HK-2 (cell line): ENCODE measurements at regions not wholly inside any gene's neighbourhood (a gene's known extent, or its start where the extent isn't known, plus 50 kb on each side); places are given as distances from the start of the nearest gene placed in this dataset.
A peak's percentile ranks its signal among the peaks of the same experiment; 100 is the strongest.
"Not testable (repeated sequence)": the region's sequence is repeated elsewhere in the genome, so short reads cannot be mapped to it uniquely, and the experiment has no call there.

Experiments
- DNase-seq: peaks from one replicate; pipeline ENCODE4 v3.0.0-alpha.2; 2018; ENCODE audit not compliant: unreplicated experiment

DNA sequence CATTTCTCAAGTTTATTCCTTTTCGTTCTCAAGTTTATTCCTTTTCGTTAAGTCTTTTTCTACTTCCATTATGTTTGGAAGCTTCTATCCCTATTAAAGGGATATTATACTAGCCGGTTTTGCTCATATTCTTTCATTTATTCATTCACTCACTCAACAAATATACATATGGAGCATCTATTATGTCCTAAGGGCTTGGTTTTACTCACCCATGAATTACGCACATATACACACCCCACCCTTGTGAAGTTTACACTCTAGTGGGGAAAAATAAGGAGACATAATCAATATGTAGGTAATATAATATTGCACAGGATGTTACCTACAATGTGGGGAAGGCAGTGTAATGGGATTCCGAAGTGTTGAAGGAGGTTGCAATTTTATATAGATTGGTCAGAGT, 90.5 kb downstream of the ACTL7B start:
- no peak for DNase-seq

DNA sequence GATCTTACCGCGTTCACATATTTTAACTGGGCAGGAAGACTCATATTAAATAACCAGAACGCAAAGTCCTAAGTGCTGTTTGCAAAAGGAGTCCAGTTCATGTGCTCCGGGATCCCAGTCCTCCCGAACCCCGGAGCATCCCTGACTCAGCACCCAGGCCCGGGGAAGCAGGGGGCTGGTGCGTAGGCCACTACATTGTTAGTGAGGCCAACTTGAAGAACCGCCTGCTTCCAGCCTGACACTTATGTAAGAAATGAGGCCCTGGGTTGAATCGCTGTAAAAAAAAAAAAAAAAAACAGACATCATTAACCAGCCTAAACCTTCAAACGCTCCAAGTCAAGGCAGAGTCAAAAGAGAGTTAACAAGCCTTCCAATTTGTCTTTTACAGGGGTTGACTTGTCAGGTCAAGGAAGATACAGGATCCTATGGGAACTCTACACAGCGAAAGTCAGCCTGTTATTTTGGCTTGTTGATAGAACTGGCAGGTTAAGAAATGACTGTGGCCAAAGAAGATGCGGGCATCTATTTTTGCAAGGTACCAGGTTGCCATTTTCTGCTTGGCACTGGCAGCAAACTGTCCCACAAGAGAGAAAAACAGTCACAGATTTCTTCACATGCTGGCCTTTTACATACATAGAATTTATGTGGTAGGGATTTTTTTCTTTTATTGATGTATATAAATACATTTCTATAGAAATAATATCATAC, 93.3 kb downstream of the ACTL7B start:
- DNase-seq: no peak

DNA sequence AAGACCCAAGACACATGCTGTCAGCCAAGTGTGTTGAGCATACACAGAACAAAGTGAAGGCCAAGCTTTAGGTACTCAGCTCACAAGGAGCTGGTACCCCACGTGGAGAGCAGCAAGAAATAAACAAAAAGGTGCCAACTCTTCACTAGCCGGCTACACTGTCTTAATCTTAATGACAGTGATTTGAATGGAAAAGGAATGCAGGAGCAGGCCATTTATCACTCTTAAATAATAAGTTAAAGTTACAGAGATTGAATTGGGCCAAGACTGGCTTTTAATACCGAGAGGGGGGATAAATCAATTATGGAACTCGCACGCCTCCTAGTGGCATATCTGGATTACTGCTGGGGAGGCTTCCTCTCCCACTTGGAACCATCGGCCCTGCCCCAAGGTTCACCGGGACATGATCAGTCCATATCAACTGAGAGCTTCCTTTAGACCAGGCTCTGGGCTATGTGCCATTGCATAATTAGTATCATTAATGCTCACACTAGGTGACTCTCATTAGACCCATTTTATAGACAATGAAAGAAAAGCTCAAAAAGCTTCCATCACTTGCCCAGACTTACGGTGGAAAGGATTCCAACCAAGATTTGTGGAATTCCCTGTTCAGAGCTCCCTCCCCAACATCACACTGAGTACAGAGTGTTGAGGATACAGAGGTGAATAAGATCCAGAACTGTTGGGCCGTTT, 94.0 kb downstream of the ACTL7B start:
- peak; percentile 49 for DNase-seq

DNA sequence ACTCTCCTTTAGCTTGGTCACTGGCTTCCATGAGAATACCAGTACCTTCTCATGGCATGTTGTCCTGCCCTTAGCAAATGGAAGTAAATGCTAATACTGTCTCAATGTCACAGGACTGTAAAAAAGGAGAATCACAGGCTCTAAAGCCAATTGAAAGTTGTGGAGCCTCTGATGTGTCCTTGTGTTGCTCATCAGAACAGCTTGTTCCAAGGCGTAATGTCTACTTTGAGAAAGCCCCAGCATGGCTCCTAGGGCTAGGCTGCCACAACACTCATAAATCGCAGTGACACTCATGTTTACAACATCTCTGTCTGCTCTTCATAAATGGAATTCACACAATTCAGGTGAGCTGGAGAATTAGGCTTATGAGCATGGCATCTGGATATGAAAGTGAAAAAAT, 94.9 kb downstream of the ACTL7B start:
- DNase-seq: no peak

DNA sequence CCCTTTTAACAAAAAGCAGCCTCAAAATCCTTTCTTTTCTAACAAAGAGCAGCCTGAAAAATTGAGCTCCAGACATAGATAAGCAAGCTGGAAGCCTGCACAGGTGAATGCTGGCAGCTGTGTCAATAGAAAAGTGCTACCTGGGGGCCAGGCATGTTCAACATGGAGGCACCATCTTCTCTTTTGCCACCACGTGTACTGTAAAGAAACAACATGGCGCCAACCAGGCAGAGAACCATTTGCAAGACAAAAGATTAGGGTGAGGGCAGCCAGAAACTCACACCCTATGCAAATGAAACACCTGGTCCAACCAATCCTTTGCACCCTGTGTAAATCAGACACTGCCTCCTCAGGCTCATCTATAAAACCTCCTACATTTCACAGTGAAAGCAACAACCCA, 96.0 kb downstream of the ACTL7B start:
- DNase-seq: no peak

DNA sequence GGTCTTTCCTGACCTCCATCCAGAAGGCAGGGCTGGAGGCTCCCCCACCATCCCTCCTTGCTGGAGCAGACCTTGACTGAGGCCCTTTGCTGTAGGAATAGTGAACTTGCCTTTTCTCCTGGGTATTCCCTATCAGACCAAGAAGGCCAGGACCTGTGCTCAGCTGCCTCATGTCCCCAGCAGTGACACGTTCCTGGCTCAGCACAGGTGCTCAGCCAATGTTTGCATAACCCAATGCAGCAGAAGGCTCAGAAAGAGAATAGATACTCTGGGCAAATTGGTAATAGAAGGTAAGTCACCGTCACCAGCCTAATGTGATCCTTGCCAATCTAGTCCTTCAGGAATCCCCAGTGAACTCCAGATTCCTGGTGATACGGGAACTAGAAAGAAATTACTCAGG, 96.4 kb downstream of the ACTL7B start:
- DNase-seq: no peak

DNA sequence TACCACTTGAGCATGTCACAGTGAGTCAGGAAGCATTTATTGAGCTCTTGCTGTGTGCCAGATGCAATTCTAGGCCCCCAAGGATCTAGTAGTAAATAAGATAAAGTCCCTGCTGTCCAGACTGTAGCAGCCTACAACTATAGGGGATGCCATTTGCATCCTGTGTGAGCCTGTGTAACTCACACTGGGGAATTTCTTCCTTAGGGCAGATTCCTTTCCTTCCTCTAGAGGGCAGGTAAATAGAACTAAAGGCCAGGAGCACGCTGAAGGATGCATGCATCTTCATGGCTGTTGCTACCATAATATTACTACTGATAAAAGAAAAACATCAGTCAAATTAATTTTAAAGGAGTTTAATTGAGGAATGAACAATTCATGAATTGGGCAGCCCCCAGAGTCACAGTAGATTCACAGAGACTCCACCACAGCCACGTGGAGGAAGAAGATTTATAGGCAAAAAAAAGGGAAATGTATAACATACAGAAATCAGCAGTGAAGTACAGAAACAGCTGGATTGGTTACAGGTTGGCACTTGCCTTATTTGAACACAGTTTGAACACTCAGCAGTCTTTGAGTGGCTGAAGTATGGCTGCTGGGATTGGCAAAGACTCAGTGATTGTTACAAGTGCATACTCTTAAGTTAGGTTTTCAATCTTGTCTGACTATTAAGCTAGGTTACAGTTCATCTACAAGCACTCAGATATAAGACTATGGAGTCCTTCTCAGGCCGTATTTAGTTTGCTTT, 98.9 kb downstream of the ACTL7B start:
- no peak for DNase-seq

DNA sequence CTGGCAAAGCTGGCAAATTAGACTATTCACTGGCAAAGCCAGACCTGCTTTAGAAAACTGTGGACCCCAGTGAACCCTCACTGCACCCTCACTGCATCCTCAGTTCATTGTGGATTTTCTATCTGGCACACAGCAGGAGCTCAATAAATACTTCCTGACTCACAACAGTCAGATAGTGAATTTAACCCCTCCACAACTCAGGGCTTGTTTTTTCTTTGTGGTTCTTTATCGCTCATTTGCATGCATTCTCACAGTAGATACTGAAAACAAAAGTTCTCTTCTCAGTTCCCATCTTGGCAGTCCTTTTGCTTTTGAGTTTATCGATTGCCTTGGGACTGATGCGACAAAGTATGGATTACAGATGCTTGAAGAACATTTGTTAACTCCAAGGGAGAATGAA, 99.8 kb downstream of the ACTL7B start:
- no peak for DNase-seq

DNA sequence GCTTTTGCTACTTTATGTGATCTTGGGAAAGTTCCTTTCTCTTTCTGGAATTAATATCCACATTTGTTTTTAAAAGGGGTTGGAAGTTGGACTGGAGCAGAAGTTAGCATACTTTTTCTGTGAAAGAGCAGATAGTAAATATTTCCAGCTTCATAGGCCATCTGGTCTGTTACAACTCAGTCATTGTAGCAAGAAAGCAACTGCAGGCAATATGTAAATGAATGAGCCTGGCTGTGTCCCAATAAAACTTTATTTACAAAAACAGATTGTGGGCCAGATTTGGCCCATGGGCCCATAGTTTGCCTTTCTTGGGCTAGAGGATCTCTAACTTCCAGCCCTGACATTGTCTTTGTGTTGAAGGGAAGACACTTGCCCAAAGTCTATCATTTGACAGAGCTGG, 104.4 kb downstream of the ACTL7B start:
- DNase-seq: no peak

DNA sequence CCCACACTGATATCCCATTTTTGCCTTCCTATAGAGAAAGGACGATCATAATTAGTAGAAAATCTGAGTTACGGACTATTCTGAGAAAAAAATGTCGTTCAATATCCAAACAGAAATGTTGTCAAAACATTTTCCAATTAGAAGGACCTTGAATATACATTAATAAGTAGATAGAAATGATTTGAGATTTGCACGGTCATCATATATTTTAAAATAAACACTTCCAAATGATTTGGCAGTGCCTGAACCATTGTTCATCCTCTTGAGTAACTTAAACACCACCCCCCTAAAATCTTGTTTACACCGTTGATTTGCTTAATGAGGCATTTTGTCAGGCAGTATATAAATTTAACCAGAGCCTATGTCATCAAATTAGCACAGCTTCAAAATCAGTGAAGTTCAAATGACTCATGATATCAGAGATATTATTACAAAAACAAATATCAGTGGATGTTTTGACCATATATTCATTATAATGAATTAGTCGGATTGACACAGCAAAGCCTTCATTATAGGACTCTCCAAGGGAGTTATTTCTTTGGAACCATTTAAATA, 105.0 kb downstream of the ACTL7B start:
- DNase-seq: no peak

DNA sequence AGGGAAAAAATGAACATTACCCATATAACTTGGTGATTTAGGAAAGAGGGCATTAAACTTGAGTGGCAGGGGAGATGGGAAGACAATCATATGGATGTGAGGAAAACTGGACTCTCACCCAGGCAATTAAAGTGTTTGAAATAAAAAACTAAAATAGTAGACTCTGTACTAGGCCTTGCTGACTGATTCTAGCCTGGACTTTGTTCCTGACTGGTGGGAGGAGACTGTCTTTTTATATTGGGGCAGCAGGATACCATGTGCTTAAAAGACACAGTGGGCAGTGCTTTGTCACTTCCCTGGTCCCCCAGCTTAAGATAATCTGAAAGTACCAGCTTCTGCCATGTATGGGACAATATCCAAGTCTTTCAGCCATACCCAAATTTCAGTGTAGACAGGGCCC, 107.0 kb downstream of the ACTL7B start:
- DNase-seq: no peak

DNA sequence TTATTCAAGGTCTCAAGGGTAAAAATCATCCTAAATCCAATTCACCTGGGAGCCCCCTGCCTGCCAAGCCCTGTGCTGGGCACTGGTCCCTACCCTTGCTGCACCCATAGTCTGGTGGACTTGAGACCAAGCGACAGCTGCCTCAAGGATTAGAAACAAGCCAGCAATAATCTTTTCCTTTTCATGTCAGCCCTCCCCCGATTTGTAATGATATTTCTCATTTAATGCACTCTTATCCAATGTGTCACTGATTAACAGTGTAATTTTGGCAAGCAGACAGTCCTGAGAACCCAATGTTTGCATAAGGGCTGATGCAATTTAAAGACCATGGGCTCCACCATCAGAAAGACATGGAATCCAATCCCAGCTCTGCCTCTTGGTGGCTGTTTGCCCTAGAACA, 108.9 kb downstream of the ACTL7B start:
- no peak for DNase-seq

DNA sequence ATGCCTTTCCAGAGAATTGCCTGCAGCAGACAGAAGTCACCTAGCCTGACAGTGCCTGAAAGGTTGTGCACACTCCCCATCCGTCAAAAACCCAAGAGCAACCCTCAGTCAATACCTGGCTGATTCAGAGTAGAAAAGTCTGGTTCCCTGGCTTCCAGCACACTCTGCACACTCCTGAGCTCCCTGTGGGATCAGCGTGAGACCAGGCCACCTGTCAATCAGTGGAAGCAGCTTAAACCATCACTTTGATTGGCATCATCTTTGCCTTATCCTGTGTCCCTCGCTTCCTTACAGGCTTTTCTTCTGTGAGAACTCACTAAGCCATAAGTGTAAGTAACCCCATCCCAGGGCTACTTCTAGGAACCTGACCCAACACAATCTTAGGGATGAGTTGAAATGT, 109.8 kb downstream of the ACTL7B start:
- no peak for DNase-seq

DNA sequence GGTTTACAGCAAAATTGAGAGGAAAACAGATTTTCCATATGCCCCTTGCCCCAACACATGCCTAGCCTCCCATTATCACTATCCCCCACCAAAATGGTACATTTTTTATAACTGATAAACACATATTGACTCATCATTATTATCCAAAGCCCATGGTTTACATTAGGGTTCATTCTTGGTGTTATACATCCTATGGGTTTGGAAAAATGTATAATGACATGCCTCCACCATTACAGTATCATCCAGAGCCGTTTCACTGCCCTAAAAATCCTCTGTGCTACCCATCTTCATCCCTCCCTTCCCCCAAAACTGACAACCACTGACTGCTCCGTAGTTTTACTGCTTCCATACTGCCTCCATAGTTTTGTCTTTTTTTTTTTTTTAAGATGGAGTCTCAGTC, 111.1 kb downstream of the ACTL7B start:
- DNase-seq: no peak

DNA sequence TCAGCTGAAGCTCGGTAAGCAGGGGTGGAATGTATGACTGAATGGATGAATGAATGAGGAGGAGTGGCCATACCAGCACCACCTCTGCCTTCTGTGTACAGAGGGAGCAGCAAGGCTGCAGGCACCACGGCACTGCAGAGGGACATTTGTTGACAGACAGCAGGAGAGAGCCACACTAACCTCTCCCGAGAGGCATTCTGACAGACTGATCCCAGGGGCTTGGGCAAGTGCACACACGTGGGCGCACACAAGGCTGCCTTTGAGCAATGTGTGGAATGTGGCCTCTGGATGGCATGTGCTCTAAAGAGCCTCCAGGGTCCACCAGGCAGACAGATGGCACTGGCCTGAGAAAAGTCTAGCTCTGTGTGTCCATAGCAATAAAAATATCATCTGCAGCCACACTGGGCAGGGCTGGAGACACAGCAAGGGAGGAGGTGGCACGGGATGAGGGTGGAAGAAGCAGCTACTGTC, 111.8 kb downstream of the ACTL7B start:
- peak; percentile 44 for DNase-seq

DNA sequence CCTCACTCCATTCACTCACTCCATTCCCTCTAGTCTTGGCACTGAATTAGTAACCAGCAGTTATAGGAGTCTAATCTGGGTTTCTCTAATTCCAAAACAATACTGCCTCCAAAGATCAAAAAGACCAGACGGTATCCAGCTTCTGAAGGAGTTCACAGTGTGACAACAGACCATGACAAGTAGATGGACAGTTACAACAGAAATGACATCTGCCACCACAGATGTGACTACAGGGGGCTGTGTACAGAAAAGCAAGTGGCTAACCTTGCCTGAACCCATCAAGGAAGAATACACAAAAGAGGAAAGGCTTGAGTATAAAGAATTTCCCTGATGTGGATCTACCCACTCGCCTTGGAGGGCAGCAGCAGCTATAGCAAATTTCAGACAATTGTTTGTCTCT, 112.4 kb downstream of the ACTL7B start:
- no peak for DNase-seq

DNA sequence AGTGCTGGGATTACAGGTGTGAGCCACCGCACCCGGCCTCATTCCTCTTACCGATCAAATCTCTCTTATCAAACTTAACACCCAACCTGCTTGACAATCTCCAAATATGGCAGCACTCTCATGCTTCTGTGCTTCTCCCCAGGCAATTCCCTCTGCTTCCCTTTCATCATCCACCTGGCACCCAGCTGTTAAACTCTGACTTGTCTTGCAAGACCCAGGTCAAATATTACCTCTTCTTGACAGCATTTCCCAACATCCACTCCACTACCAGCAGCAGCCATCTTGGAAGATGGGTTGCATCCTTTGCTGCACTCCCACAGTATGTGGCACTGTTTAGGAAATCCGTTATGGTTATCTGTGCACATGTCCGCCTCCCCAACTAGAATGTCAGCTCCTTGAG, 113.6 kb downstream of the ACTL7B start:
- DNase-seq: no peak

DNA sequence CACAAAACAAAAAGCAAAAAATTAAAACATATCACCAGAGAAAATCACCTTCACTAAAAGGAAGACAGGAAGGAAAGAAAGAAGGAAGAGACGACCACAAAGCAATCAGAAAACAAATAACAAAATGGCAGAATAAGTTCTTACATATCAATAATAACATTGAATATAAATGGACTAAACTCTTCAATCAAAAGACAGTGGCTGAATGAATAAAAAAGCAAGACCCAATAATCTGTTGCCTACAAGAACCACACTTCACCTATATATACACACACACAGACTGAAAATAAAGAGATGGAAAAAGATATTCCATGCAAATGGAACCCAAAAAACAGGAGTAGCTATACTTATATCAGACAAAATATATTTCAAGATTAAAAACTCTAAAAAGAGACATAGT, 124.5 kb downstream of the ACTL7B start:
- not testable (repeated sequence) for DNase-seq

DNA sequence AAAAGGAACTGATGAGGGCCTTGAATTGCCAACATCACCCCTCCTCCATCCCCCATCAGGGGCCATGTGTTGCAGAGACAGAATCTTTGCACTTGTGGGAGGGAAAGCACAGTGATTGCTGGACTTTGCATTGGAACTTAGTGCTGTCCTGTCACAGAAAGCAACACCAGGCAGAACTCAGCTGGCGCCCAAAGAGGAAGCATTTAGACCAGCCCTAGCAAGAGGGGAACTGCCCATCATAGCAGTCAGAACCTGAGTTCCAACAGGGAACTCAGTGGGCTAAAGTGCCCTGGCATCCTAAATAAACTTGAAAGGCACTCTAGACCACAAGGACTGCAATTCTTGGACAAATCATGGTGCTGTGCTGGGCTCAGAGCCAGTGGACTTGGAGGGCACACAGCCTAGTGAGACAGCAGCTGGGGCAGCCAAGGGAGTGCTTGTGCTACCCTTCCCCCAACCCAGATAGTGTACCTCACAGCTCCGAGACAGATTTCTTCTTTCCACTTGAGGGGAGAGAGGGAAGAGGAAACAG, 128.1 kb downstream of the ACTL7B start:
- DNase-seq: no peak

DNA sequence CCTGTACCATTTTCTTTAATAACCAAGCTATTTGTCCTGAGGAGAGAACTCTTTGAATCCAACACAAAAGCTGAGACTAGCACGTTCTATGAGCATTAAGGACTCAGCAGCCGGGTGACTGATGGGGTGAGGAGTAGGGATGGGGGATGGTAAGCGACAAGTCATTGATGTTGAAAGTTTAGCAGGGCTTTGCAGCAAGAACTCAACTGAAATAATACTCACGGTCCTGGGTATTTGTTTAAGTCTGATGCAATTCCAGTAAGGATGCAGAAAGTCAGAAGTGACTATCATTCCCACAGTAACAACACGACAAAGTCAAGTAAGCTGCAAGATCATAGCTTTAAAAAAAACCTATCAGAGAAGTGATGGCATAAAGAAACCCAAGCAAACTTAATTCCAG, 131.1 kb downstream of the ACTL7B start:
- no peak for DNase-seq

DNA sequence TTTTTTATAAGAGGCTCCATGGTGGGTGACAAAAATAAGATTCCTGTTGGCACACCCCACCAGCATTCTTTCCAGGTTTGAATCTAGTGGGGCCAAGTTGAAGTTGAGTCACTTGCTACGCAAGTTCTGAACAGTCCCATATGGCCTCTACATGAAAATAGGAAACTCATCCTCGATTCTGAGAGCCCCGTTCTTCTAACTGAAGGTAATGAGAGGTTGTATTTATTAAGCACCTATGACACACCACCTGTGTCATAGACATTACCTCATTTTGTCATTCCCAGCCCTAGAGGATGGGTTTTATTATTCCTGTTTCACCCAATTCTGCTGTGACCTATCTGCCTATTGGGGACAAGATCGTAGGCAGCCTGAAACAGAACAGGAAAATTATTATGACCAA, 131.7 kb downstream of the ACTL7B start:
- DNase-seq: no peak

DNA sequence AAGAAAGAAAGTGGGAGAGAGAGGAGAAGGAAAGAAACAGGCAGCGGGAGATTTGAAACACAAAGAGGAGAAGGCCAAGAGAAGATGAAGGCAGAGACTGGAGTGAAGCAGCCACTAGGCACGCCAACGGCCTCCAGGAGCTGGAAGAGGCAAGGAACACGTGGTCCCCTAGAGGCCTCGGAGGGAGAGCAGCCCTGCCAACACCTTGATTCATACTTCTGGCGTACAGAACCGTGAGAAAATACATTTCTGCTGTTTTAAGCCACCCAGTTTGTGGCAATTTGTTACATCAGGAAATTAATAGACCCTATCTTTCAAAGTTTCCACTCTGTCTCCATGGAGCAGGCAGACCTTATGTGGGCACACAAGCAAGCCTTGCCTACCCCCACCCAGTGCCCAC, 133.4 kb downstream of the ACTL7B start:
- no peak for DNase-seq
